ENCODE measurements at regions not wholly inside any gene's neighbourhood (a gene's known extent, or its start where the extent isn't known, plus 50 kb on each side); places are given as distances from the start of the nearest gene placed in this dataset.
A peak's percentile ranks its signal among the peaks of the same experiment; 100 is the strongest.

- Histone ChIP-seq H3K4me3 (ENCODE audit: low read length) (no peak overlapping the region), H3K27ac (ENCODE audit: low read length) (no peak overlapping the region), H3K9me3 (ENCODE audit: control insufficient read depth, insufficient read depth, low read length) (no peaks in the 10 kb centered on the region), H3K27me3 (ENCODE audit: control insufficient read depth, insufficient read depth, low read length) (no peaks in the 10 kb centered on the region), H3K36me3 (ENCODE audit: control insufficient read depth, insufficient read depth, low read length) (no peaks in the 10 kb centered on the region), H3K4me1 (ENCODE audit: control insufficient read depth, insufficient read depth, low read length) (peaks cover 43% of the 10 kb centered on the region)
- no peak overlapping the region for H3K4me3 Mint-ChIP-seq
- ATAC-seq (no peak), DNase-seq (peak in 1 of 2 donors; percentile 4)
- no peaks in the 10 kb centered on the region for H3K27me3 Mint-ChIP-seq (ENCODE audit: low read depth in 2 of 2)
- H3K4me1 Mint-ChIP-seq: peaks cover 15 to 39% of the 10 kb centered on the region in 2 donors
- 89% methylated on average over 10 of the region's 10 CpGs for WGBS (ENCODE audit: insufficient coverage)
- H3K27ac Mint-ChIP-seq: no peak overlapping the region
- intact Hi-C loops (cut with micrococcal nuclease): no loop called here
- no peak for TF ChIP-seq CTCF (IDR thresholded peaks at IDR 0.05)
- H3K36me3 Mint-ChIP-seq: no peaks in the 10 kb centered on the region
- H3K9me3 Mint-ChIP-seq: no peaks in the 10 kb centered on the region
Observed at GRCh38 chr15:31271224-31271635, 55.4 kb upstream of the KLF13 start.

DNA sequence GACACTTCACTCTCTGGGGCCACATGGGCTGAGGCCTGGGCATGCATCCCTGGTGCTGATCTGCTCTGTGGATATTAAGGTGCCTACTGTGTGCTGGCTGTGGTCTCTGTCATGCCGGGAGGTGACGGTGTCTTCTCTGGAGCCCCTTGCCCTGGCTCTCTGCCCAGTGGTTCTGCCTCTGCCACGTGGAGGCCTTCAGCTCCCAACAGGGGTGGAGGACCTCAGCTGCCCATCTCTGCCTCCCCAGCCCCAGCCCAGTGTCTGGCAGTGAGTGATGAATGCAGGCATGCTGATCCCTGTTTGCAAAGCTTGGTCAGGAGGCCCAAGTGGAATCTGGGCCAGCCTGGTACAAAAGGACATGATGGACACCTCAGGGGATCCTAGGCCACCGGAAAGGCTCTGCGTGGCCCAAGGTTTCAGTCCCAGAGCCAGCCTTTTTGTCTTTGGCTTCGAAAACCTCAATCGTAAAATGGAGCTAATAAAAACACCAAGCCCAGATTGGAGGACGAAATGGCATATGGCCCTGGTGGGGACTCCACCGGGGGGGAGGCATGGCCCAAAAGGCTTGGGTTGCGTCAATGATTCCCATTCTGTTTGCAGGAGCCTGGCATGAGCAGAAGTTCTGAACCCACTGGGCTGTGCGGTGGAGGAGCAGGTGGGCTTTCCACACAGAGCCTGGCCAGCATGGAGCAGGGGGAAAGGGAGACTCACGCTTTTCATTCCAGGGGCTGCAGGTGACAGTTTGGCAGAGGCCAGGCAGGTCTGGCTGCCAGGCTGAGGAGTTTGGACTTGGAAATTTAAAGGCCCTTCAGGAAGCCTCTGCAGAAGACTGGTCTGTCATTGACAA is 54.7 kb upstream of the KLF13 start:
- DNase-seq (peak in 1 of 2 donors; percentile 9), ATAC-seq (no peak)
- no peaks in the 10 kb centered on the region for H3K9me3 ChIP-seq (ENCODE audit: control insufficient read depth, insufficient read depth, low read length)
- H3K27me3 ChIP-seq (ENCODE audit: control insufficient read depth, insufficient read depth, low read length): no peaks in the 10 kb centered on the region
- no peaks in the 10 kb centered on the region for H3K27me3 Mint-ChIP-seq (ENCODE audit: low read depth in 2 of 2)
- H3K4me3 Mint-ChIP-seq: no peak overlapping the region
- intact Hi-C loops (cut with micrococcal nuclease): no loop called here
- H3K4me1 ChIP-seq (ENCODE audit: control insufficient read depth, insufficient read depth, low read length): peaks cover 36% of the 10 kb centered on the region
- no peak for TF ChIP-seq CTCF (IDR thresholded peaks at IDR 0.05)
- no peaks in the 10 kb centered on the region for H3K36me3 Mint-ChIP-seq
- peaks cover 9 to 32% of the 10 kb centered on the region in 2 donors for H3K4me1 Mint-ChIP-seq
- WGBS (ENCODE audit: insufficient coverage): 94% methylated on average over 12 of the region's 12 CpGs
- no peak overlapping the region for H3K27ac Mint-ChIP-seq
- H3K36me3 ChIP-seq (ENCODE audit: control insufficient read depth, insufficient read depth, low read length): no peaks in the 10 kb centered on the region
- no peak overlapping the region for H3K4me3 ChIP-seq (ENCODE audit: low read length)
- no peak overlapping the region for H3K27ac ChIP-seq (ENCODE audit: low read length)
- H3K9me3 Mint-ChIP-seq: no peaks in the 10 kb centered on the region

DNA sequence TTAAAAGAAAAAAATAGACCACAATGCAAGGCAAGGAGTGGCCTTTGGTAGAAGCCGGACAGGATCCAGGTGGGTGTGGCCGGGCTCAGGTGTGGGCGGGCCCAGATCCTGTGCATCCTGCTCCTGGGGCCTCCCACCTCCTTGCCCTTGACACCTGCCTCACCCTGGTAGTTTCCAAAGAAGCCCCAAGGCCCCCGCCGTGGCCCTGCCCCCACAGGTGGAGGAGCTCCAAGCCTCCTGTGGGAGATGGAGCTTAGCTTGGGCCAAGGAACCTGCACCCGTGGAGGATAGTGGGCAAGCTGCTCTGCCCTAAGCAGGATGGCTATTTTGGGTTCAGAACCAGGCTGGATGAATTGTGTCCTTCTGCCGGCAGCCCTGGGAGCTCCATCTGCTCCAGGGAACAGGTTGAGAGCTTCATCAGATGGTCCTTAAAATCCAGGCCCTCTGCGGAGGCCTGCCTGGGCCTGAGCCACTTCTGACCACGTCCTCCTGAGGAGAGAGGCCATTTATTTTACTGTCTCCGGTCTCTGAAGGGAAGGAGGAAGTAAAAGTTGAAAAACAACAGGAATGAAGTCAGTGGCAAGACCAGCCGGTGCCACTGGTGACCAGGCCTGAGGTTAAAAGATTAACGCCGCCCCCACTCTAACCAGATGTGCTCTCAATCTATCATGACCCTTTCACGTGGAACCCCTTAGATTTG is 53.9 kb upstream of the KLF13 start:
- Mint-ChIP-seq H3K27ac (no peak overlapping the region), H3K36me3 (no peaks in the 10 kb centered on the region), H3K4me3 (no peak overlapping the region), H3K27me3 (ENCODE audit: low read depth in 2 of 2) (no peaks in the 10 kb centered on the region), H3K9me3 (no peaks in the 10 kb centered on the region), H3K4me1 (peaks cover 3 to 25% of the 10 kb centered on the region in 2 donors)
- H3K4me3 ChIP-seq (ENCODE audit: low read length): no peak overlapping the region
- DNase-seq: peak in 1 of 2 donors; percentile 11
- H3K36me3 ChIP-seq (ENCODE audit: control insufficient read depth, insufficient read depth, low read length): no peaks in the 10 kb centered on the region
- no peaks in the 10 kb centered on the region for H3K9me3 ChIP-seq (ENCODE audit: control insufficient read depth, insufficient read depth, low read length)
- TF ChIP-seq CTCF (IDR thresholded peaks at IDR 0.05): no peak
- no peak for ATAC-seq
- H3K27me3 ChIP-seq (ENCODE audit: control insufficient read depth, insufficient read depth, low read length): no peaks in the 10 kb centered on the region
- peaks cover 29% of the 10 kb centered on the region for H3K4me1 ChIP-seq (ENCODE audit: control insufficient read depth, insufficient read depth, low read length)
- no peak overlapping the region for H3K27ac ChIP-seq (ENCODE audit: low read length)
- WGBS (ENCODE audit: insufficient coverage): 67% methylated on average over 14 of the region's 14 CpGs
- intact Hi-C loops (cut with micrococcal nuclease): no loop called here

Data from natural killer cell (primary cell).